ENCODE measurements at regions not wholly inside any gene's neighbourhood (a gene's known extent, or its start where the extent isn't known, plus 50 kb on each side); places are given as distances from the start of the nearest gene placed in this dataset.
"Not testable (repeated sequence)": the region's sequence is repeated elsewhere in the genome, so short reads cannot be mapped to it uniquely, and the experiment has no call there.

GRCh38 chr12:131513606-131514005 lies 197.3 kb upstream of the SFSWAP start:
- ChIA-PET POLR2A (no interaction called here), CTCF (no interaction called here)
- TF ChIP-seq BHLHE40 (IDR thresholded peaks at IDR 0.05; ENCODE audit: borderline replicate concordance) (no peak), LEF1 (IDR thresholded peaks at IDR 0.05; ENCODE audit: borderline replicate concordance) (no peak), SP1 (IDR thresholded peaks at IDR 0.05) (no peak), PKNOX1 (IDR thresholded peaks at IDR 0.05) (no peak), HDGF (IDR thresholded peaks at IDR 0.05; ENCODE audit: borderline replicate concordance) (no peak), TARDBP (IDR thresholded peaks at IDR 0.05) (no peak), ZNF384 (IDR thresholded peaks at IDR 0.05) (no peak)
- DNase-seq (ENCODE audit: extremely low spot score), result no peak

- CTCF ChIA-PET; POLR2A ChIA-PET; DNase-seq (ENCODE audit: extremely low spot score): not testable (repeated sequence)
Measured at GRCh38 chr12:131520553-131520952, 190.3 kb upstream of the SFSWAP start.

DNA sequence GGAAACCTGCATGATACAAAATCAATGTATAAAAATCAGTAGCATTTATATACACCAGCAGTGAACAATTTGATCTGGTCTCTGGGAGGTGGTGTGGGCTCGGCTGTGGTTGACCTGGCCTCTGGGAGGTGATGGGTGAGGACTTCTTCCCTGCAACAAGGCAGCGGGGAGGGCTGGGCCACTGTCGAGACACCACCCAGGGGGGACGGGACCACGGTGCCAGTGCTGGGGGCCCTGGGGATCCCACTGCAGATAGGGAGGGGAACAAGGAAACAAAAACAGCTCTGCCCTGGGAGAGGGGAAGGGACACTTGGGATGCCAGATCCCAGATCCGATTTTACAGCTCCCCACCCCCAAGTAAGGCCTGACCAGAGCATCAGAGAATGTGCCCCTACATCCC lies 189.6 kb upstream of the SFSWAP start:
- no peak for DNase-seq (ENCODE audit: extremely low spot score)
- ChIA-PET CTCF (no interaction called here), POLR2A (no interaction called here)
- no peak for TF ChIP-seq SUZ12 (IDR thresholded peaks at IDR 0.05)
- TF ChIP-seq ARNT (IDR thresholded peaks at IDR 0.05), result no peak
- no peak for TF ChIP-seq NFRKB (IDR thresholded peaks at IDR 0.05)
- TF ChIP-seq L3MBTL2 (conservative IDR thresholded peaks at IDR 0.05), result no peak
- no peak for TF ChIP-seq FOXM1 (IDR thresholded peaks at IDR 0.05; ENCODE audit: borderline replicate concordance)
- no peak for TF ChIP-seq FOXA1 (IDR thresholded peaks at IDR 0.05)
- no peak for TF ChIP-seq PKNOX1 (IDR thresholded peaks at IDR 0.05)
- TF ChIP-seq TARDBP (IDR thresholded peaks at IDR 0.05), result no peak
- TF ChIP-seq ZNF384 (IDR thresholded peaks at IDR 0.05), result no peak

GRCh38 chr12:131525795-131526508 lies 184.9 kb upstream of the SFSWAP start:
- CTCF ChIA-PET, result no interaction called here
- POLR2A ChIA-PET, result no interaction called here
- no peak for DNase-seq (ENCODE audit: extremely low spot score)
- TF ChIP-seq ELF4 (IDR thresholded peaks at IDR 0.05), result no peak
- TF ChIP-seq ARNT (IDR thresholded peaks at IDR 0.05), result no peak
- TF ChIP-seq SUZ12 (IDR thresholded peaks at IDR 0.05), result no peak
- no peak for TF ChIP-seq ZNF384 (IDR thresholded peaks at IDR 0.05)
- TF ChIP-seq PKNOX1 (IDR thresholded peaks at IDR 0.05), result no peak
- no peak for TF ChIP-seq NFRKB (IDR thresholded peaks at IDR 0.05)
- TF ChIP-seq LEF1 (IDR thresholded peaks at IDR 0.05; ENCODE audit: borderline replicate concordance), result no peak
- TF ChIP-seq L3MBTL2 (conservative IDR thresholded peaks at IDR 0.05), result no peak
- TF ChIP-seq HDGF (IDR thresholded peaks at IDR 0.05; ENCODE audit: borderline replicate concordance), result no peak
- no peak for TF ChIP-seq SP1 (IDR thresholded peaks at IDR 0.05)

DNA sequence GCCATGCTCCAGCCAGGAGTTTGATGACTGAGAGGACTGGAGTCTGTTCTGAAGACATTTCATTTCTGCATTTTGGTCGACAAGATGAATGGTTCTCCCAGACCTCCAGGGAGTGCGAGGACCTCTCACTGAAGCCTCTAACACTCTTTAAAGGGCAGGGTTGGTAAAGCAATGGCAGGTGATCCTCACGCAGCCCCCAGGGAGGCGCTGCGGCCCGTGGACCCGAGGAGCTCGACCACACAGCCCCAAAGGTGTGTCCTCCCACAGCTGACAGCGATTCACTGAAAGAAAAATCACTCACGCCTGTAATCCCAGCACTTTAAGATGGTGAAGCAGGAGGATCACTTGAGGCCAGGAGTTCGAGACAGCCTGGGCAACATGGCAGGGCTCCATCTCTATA lies 183.8 kb upstream of the SFSWAP start:
- POLR2A ChIA-PET, result no interaction called here
- CTCF ChIA-PET, result interaction anchor here (0.6 kb wide), 1 partner anchor 65 kb away, joined by 3 read pairs; no protein-coding TSS in a partner anchor
- DNase-seq (ENCODE audit: extremely low spot score), result no peak
- no peak for TF ChIP-seq SP1 (IDR thresholded peaks at IDR 0.05)
- no peak for TF ChIP-seq TARDBP (IDR thresholded peaks at IDR 0.05)
- no peak for TF ChIP-seq NFRKB (IDR thresholded peaks at IDR 0.05)
- no peak for TF ChIP-seq FOXA1 (IDR thresholded peaks at IDR 0.05)
- no peak for TF ChIP-seq LEF1 (IDR thresholded peaks at IDR 0.05; ENCODE audit: borderline replicate concordance)
- TF ChIP-seq SUZ12 (IDR thresholded peaks at IDR 0.05), result no peak
- TF ChIP-seq PKNOX1 (IDR thresholded peaks at IDR 0.05), result no peak
- TF ChIP-seq BHLHE40 (IDR thresholded peaks at IDR 0.05; ENCODE audit: borderline replicate concordance), result no peak
- TF ChIP-seq CTBP1 (IDR thresholded peaks at IDR 0.05; ENCODE audit: borderline replicate concordance), result no peak

GRCh38 chr12:131527736-131528135 lies 183.2 kb upstream of the SFSWAP start:
- no peak for DNase-seq (ENCODE audit: extremely low spot score)
- POLR2A ChIA-PET, result no interaction called here
- TF ChIP-seq FOXA1 (IDR thresholded peaks at IDR 0.05) (no peak), NFRKB (IDR thresholded peaks at IDR 0.05) (no peak), CTBP1 (IDR thresholded peaks at IDR 0.05; ENCODE audit: borderline replicate concordance) (no peak), LEF1 (IDR thresholded peaks at IDR 0.05; ENCODE audit: borderline replicate concordance) (no peak)
- CTCF ChIA-PET, result interaction anchor here (0.6 kb wide), 1 partner anchor 65 kb away, joined by 3 read pairs; no protein-coding TSS in a partner anchor

- ChIA-PET POLR2A (no interaction called here), CTCF (no interaction called here)
- DNase-seq (ENCODE audit: extremely low spot score), result no peak
- TF ChIP-seq SP1 (IDR thresholded peaks at IDR 0.05) (no peak), FOXA1 (IDR thresholded peaks at IDR 0.05) (no peak), BHLHE40 (IDR thresholded peaks at IDR 0.05; ENCODE audit: borderline replicate concordance) (no peak), LEF1 (IDR thresholded peaks at IDR 0.05; ENCODE audit: borderline replicate concordance) (no peak), ARNT (IDR thresholded peaks at IDR 0.05) (no peak), NFRKB (IDR thresholded peaks at IDR 0.05) (no peak), CTBP1 (IDR thresholded peaks at IDR 0.05; ENCODE audit: borderline replicate concordance) (no peak), FOXK2 (IDR thresholded peaks at IDR 0.05) (no peak), L3MBTL2 (conservative IDR thresholded peaks at IDR 0.05) (no peak), HDGF (IDR thresholded peaks at IDR 0.05; ENCODE audit: borderline replicate concordance) (no peak), SUZ12 (IDR thresholded peaks at IDR 0.05) (no peak), ELF4 (IDR thresholded peaks at IDR 0.05) (no peak), TARDBP (IDR thresholded peaks at IDR 0.05) (no peak), PKNOX1 (IDR thresholded peaks at IDR 0.05) (no peak)
Measured at GRCh38 chr12:131528144-131528543, 182.7 kb upstream of the SFSWAP start.
